Breast epithelium (tissue), 3 donors: ENCODE measurements at regions not wholly inside any gene's neighbourhood (a gene's known extent, or its start where the extent isn't known, plus 50 kb on each side); places are given as distances from the start of the nearest gene placed in this dataset.

Experiments used
- CTCF ChIP-seq, 3 donors: fragments of 450-650 bp; IDR thresholded peaks; one replicate each; pipeline ENCODE4 v1.5.1; 2016 to 2017; ENCODE audit warnings: antibody characterized with exemption in 3 of 3, mild to moderate bottlenecking in 3 of 3, moderate library complexity in 3 of 3
- POLR2AphosphoS5 ChIP-seq, 3 donors: sonication (generic); formaldehyde crosslinking; IDR thresholded peaks; one replicate each; pipeline ENCODE4 v1.6.1; 2017; ENCODE audit warnings: antibody characterized with exemption in 3 of 3

DNA sequence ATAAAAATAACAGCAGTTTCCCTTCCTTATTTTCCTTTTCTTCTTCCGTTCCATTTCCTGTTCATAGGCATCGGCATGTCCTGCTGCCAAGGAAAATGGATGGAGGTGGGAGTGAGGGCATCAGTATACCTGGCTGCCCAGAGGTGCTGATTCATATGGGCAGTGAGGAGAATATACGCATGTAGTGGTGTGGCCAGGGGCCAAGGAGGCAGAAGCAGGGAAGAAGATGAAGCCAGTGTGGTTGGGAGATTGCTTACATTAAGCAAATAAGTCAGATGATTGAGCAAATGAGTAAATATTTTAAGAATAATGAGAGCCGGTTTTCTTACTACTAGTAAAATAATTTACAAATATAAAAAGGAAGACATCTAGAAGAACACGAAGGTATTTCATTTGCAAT, 344.9 kb upstream of the PAPPA start:
- TF ChIP-seq CTCF (IDR thresholded peaks at IDR 0.05) (no peak), POLR2AphosphoS5 (IDR thresholded peaks at IDR 0.05) (no peak)
